GM12874 (cell line): ENCODE measurements at regions not wholly inside any gene's neighbourhood (a gene's known extent, or its start where the extent isn't known, plus 50 kb on each side); places are given as distances from the start of the nearest gene placed in this dataset.

Experiments
- TF ChIP-seq, protein P1 (sequence below): IDR thresholded peaks from 2 replicates; pipeline ENCODE4 v1.5.1; 2011; ENCODE audit warnings: low read depth, mild to moderate bottlenecking, control low read depth, low read length, moderate library complexity; ENCODE audit not compliant: insufficient read depth

GRCh38 chr5:8892926-8893325, 652.9 kb downstream of the SEMA5A start:
- TF ChIP-seq, protein P1, sequence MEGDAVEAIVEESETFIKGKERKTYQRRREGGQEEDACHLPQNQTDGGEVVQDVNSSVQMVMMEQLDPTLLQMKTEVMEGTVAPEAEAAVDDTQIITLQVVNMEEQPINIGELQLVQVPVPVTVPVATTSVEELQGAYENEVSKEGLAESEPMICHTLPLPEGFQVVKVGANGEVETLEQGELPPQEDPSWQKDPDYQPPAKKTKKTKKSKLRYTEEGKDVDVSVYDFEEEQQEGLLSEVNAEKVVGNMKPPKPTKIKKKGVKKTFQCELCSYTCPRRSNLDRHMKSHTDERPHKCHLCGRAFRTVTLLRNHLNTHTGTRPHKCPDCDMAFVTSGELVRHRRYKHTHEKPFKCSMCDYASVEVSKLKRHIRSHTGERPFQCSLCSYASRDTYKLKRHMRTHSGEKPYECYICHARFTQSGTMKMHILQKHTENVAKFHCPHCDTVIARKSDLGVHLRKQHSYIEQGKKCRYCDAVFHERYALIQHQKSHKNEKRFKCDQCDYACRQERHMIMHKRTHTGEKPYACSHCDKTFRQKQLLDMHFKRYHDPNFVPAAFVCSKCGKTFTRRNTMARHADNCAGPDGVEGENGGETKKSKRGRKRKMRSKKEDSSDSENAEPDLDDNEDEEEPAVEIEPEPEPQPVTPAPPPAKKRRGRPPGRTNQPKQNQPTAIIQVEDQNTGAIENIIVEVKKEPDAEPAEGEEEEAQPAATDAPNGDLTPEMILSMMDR, result no peak

DNA sequence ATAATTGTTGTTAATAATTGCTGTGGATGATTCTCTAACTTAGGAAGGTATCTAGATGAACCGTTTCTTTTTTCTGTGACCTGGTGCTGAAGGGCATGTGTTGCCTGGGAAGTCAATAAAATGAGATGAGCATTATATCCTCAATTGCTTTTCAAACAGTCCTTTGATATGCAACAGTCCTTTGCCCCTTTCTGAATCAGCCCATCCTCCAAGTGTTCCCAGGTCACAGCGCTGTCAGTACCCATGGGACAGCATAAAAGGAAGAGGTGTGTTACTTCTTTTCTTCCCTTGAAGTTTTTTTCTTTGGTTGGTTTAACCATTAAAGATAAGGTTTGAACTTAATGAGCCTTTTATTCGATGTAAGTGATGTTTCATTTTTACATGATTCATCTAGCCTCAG, 651.8 kb downstream of the SEMA5A start:
- TF ChIP-seq, protein P1, result no peak

DNA sequence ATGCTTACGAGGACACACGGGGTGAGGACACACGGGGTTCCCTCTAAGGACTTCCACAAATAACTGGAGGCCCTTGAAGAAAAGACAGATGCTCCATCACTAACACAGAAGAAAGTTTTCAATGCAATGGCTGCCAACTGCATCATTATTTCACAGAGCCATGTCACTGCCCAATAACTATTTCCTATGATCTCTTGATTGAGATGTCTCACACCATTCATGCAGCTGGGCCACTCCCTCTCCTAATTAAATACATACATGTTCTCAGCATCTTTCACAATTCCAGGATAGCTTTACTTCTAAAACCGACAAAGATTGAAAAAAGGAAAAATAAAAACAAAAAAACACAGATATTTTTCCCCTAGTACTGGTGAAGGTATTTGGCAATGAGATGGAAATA, 650.8 kb downstream of the SEMA5A start:
- TF ChIP-seq, protein P1, result no peak

GRCh38 chr5:8895599-8895998, 650.3 kb downstream of the SEMA5A start:
- TF ChIP-seq, protein P1, result no peak

DNA sequence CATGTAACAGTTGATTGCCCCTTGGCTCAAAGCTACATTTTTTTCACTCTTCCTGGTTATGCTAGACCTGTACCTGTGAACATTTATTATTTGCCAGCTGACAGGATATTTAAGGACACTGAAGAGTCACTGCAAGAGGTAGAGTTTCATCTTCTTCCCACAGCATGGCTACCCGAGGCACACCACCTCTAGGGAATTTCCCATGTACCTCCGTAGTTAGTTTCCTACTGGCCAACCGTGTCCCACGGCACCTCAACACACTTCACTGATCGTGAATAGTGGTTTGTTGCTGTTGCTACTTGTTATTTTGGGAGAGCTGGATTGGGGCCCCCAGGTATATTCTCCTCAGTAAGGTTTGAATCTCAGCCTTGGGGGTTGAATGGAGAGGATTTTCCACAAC, 648.6 kb downstream of the SEMA5A start:
- TF ChIP-seq, protein P1, result no peak

- TF ChIP-seq, protein P1, result no peak
These were observed 640.9 kb downstream of the SEMA5A start for GRCh38 chr5:8905021-8905420.

DNA sequence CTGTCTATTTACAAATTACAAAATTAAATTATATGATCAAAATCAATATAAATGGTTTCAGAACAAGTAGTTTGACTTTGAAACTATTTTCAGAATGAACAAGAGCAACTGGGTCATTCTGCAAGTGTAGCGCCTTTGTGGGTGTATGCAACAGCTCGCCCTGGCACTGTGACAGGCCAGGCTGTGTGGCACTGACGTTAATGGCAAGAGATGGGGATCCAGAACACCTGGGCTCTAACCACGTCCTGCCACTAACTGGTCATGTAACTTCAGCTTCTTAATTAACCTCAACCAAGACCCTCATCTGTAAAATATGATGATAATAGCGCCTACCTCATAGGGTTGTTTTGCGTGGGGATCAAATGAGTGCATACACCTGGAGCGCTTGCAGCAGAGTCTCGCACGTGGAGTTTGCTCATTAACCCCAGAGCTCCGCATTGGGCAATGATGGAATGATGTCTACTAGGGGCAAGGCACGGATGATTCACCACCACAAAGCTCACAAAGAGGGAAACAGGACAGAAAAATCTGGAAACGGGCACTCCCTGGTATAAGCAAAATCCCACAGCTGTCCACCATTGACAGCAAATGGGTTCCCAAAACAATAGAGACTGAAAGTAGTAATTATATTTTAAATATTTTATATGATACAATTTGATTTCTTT, 639.4 kb downstream of the SEMA5A start:
- TF ChIP-seq, protein P1, result no peak
